Testis (tissue), 2 donors: ENCODE measurements at regions not wholly inside any gene's neighbourhood (a gene's known extent, or its start where the extent isn't known, plus 50 kb on each side); places are given as distances from the start of the nearest gene placed in this dataset.

Source experiments
- POLR2A ChIP-seq: fragments of 450-650 bp; IDR thresholded peaks from one replicate; pipeline ENCODE4 v1.6.1; 2017; ENCODE audit warnings: antibody characterized with exemption, mild to moderate bottlenecking, moderate library complexity
- TF ChIP-seq, protein P1 (sequence below), 3 experiments: fragments of 450-650 bp in 2 of 3; fragments of 200-600 bp in 1 of 3; sonication (generic) in 1 of 3; IDR thresholded peaks; one replicate each; pipeline ENCODE4 v1.5.1; 2016 to 2019; ENCODE audit warnings: antibody characterized with exemption in 3 of 3, mild to moderate bottlenecking in 2 of 3, moderate library complexity in 1 of 3

DNA sequence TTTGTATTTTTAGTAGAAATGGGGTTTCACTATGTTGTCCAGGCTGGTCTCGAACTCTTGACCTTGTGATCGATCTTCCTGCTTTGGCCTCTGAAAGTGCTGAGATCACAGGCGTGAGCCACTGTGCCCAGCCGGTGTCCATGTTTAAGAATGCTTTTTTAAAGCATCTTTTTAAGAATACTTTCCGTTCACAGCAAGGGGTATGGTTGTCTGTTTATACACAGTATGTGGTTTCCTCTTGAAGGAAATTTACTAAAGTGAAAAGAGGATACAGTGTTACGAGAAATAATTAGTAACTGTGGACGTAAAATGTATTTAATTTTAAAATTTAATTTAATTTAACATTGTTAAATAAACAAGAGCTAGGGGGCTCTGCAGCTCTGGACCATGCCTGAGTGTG, 73.4 kb downstream of the GSC start:
- TF ChIP-seq POLR2A, result no peak
- TF ChIP-seq, protein P1, sequence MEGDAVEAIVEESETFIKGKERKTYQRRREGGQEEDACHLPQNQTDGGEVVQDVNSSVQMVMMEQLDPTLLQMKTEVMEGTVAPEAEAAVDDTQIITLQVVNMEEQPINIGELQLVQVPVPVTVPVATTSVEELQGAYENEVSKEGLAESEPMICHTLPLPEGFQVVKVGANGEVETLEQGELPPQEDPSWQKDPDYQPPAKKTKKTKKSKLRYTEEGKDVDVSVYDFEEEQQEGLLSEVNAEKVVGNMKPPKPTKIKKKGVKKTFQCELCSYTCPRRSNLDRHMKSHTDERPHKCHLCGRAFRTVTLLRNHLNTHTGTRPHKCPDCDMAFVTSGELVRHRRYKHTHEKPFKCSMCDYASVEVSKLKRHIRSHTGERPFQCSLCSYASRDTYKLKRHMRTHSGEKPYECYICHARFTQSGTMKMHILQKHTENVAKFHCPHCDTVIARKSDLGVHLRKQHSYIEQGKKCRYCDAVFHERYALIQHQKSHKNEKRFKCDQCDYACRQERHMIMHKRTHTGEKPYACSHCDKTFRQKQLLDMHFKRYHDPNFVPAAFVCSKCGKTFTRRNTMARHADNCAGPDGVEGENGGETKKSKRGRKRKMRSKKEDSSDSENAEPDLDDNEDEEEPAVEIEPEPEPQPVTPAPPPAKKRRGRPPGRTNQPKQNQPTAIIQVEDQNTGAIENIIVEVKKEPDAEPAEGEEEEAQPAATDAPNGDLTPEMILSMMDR (IDR thresholded peaks at IDR 0.05), result no peak
